SK-N-MC (cell line): ENCODE measurements at regions not wholly inside any gene's neighbourhood (a gene's known extent, or its start where the extent isn't known, plus 50 kb on each side); places are given as distances from the start of the nearest gene placed in this dataset.

Experiments used
- EZH2 ChIP-seq: fragments of 200-600 bp; sonication (generic); IDR thresholded peaks from one replicate; pipeline ENCODE4 v1.6.1; 2017; ENCODE audit warnings: antibody characterized with exemption
- FOXP2 ChIP-seq: optimal IDR thresholded peaks from 2 replicates; pipeline ENCODE3; 2011; ENCODE audit warnings: mild to moderate bottlenecking, moderate library complexity; ENCODE audit not compliant: insufficient read depth; ENCODE audit errors: extremely low read length, control extremely low read depth
- POLR2AphosphoS5 ChIP-seq: IDR thresholded peaks from 2 replicates; pipeline ENCODE4 v1.6.1; 2012; ENCODE audit warnings: mild to moderate bottlenecking, low read depth, low read length, borderline replicate concordance

DNA sequence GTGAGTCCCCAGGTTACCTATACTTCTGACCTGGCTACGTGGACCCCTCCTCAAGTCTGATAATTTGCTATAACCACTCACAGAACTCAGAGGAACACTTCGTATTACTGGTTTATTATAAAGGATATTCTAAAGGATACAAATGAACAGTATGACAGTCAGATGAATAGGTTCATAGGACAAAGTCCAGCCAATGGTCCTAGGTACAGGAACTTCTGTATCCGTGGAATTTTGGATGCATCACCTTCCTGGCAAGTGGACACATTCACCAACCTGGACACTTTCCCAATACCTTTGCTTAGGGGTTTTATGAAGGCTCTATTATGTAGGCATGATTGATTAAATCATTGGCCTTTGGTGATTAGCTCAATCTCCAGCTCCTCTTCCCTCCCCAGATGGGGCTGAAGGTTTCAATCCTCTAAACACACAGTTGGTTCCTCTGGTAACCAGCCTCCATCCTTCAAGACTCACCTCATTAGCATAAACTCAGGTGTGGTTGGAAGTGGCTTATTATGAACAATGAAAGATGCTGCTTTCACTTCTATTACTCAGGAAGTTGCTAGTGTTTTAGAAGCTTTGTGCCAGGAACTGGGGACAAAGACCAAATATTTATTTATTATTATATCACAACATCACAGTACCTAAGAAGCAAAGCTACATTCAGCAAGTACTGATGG is 149.6 kb upstream of the ELL2 start:
- TF ChIP-seq EZH2: no peak
- no peak for TF ChIP-seq POLR2AphosphoS5
- no peak for TF ChIP-seq FOXP2
